NB4 (cell line): ENCODE measurements at regions not wholly inside any gene's neighbourhood (a gene's known extent, or its start where the extent isn't known, plus 50 kb on each side); places are given as distances from the start of the nearest gene placed in this dataset.

Source experiments
- CTCF ChIP-seq: IDR thresholded peaks from one replicate; pipeline ENCODE4 v1.5.1; 2012; ENCODE audit warnings: low read depth, low read length
- MAX ChIP-seq: IDR thresholded peaks from 2 replicates; pipeline ENCODE4 v1.6.1; 2011; ENCODE audit warnings: low read depth, low read length
- POLR2A ChIP-seq: IDR thresholded peaks from 2 replicates; pipeline ENCODE4 v1.6.1; 2011; ENCODE audit warnings: mild to moderate bottlenecking; ENCODE audit not compliant: insufficient read length; ENCODE audit errors: extremely low read depth

DNA sequence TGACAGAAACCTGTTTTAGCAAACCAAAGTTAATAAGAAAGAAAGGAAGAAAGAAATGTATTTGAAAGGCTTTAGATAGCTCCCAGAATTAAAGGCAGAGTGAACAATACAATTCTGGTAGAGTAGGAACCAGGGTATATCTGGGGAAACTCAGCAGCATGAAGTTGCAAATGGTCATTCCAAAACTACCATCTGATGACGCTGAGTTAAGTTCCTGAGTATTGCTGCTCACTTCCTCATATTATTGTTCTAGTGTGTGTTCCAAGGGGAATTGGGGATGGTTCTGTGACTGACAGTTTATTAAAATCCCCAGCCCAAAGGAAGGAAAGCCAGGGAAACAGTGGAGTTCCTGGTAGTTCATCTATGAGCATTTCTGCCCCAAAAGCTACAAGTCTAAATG lies 88.3 kb upstream of the FRMD4B start:
- TF ChIP-seq CTCF = no peak
- TF ChIP-seq MAX = no peak
- no peak for TF ChIP-seq POLR2A
